Esophagus squamous epithelium (tissue), 5 donors: ENCODE measurements at regions not wholly inside any gene's neighbourhood (a gene's known extent, or its start where the extent isn't known, plus 50 kb on each side); places are given as distances from the start of the nearest gene placed in this dataset.
"Not testable (repeated sequence)": the region's sequence is repeated elsewhere in the genome, so short reads cannot be mapped to it uniquely, and the experiment has no call there.

Experiments
- DNase-seq: peaks from one replicate; lab custom pipeline; 2025; lab: John Stamatoyannopoulos, UW
- H3K27ac ChIP-seq, 4 donors: fragments of 200-600 bp; sonication (generic); one replicate each; pipeline ENCODE4 v1.5.1; 2016 to 2019; ENCODE audit warnings: mild to moderate bottlenecking in 1 of 4
- H3K27me3 ChIP-seq, 4 donors: fragments of 200-600 bp; sonication (generic); 1 replicate in 3 of 4; 2 replicates in 1 of 4; pipeline versions ENCODE4 v1.5.1 to v1.6.0; 2017 to 2021; ENCODE audit warnings: antibody characterized with exemption in 1 of 4
- H3K36me3 ChIP-seq, 3 donors: fragments of 200-600 bp; sonication (generic); one replicate each; pipeline ENCODE4 v1.5.1; 2016 to 2019
- H3K4me1 ChIP-seq, 3 donors: fragments of 200-600 bp; sonication (generic); one replicate each; pipeline ENCODE4 v1.5.1; 2017 to 2019
- H3K4me3 ChIP-seq, 4 donors: fragments of 200-600 bp; sonication (generic); 1 replicate in 3 of 4; 2 replicates in 1 of 4; pipeline ENCODE4 v1.5.1; 2016 to 2019; ENCODE audit warnings: mild to moderate bottlenecking in 2 of 4, moderate library complexity in 1 of 4
- H3K9me3 ChIP-seq, 3 donors: fragments of 200-600 bp; sonication (generic); one replicate each; pipeline ENCODE4 v1.5.1; 2016 to 2019
- WGBS, 2 donors: methylation state at CpG; one replicate each; pipeline ENCODE4 v1.1.5; 2018; 5-methylcytosine and 5-hydroxymethylcytosine counted together
- intact Hi-C: fragments of 100-400 bp; cut with DNase I; formaldehyde crosslinking; loops from one replicate; pipeline ENCODE4 v1.15.0; 2022
- donor health status: DM: yes; HTN: yes; CAD: no.

GRCh38 chr1:121036792-121037191 is 147.2 kb downstream of the PPIAL4A start:
- not testable (repeated sequence) for DNase-seq, H3K27ac ChIP-seq
- WGBS, 2 donors: no CpG with 5 or more reads among the region's 4 CpGs

DNA sequence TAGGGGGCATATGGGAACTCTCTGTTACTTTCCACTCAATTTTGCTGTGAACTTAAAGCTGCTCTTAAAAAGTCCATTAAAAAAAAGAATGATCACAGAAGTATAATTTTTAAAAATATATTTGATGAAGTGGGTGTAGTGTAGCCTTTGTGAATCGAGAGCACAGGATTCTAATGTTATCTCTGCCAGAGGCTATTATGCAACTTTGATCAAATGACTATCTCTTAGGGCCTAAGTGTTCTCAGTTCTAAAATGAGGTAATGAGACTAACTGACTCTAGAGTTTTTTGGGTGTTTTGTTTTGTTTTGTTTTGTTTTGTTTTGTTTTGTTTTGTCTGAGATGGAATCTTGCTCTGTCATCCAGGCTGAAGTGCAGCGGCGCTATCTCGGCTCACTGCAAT is 143.2 kb downstream of the FAM72B start:
- H3K27me3 ChIP-seq, H3K4me3 ChIP-seq, H3K9me3 ChIP-seq, H3K36me3 ChIP-seq, H3K27ac ChIP-seq, DNase-seq, H3K4me1 ChIP-seq, intact Hi-C loops: not testable (repeated sequence)
- no CpG with 5 or more reads among the region's 4 CpGs for WGBS, 2 donors

More at GRCh38 chr1:121036792-121037191, 147.2 kb downstream of the PPIAL4A start:
- H3K36me3 ChIP-seq, H3K9me3 ChIP-seq, intact Hi-C loops, H3K4me3 ChIP-seq, H3K27me3 ChIP-seq, H3K4me1 ChIP-seq: not testable (repeated sequence)

DNA sequence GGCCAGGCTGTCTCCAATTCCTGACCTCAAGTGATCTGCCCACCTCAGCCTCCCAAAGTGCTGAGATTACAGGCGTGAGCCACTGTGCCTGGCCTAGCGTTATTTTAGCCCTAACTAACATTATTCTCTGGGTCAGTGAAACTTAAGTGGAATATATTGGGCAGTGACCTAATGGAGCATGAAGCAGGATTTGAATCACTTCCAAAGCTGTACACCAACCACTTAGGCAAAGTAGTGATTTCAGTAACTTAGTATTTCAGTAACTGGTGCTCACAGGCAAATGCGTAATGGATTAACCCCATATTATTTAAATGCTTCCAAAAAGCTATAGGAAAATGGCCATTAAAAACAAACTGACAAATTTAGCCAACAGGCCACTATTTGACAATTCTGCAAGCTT is 142.6 kb downstream of the FAM72B start:
- DNase-seq, H3K36me3 ChIP-seq, H3K27me3 ChIP-seq, H3K4me1 ChIP-seq, H3K27ac ChIP-seq, H3K4me3 ChIP-seq, intact Hi-C loops, H3K9me3 ChIP-seq: not testable (repeated sequence)
- WGBS, 2 donors: 89 to 100% methylated on average over 1 of the region's 3 CpGs

GRCh38 chr1:121042882-121043281 is 141.3 kb downstream of the FAM72B start:
- H3K4me3 ChIP-seq, H3K4me1 ChIP-seq, DNase-seq, H3K9me3 ChIP-seq, H3K36me3 ChIP-seq, H3K27me3 ChIP-seq, intact Hi-C loops, H3K27ac ChIP-seq: not testable (repeated sequence)
- 86 to 100% methylated on average over 1 to 2 of the region's 2 CpGs for WGBS, 2 donors

DNA sequence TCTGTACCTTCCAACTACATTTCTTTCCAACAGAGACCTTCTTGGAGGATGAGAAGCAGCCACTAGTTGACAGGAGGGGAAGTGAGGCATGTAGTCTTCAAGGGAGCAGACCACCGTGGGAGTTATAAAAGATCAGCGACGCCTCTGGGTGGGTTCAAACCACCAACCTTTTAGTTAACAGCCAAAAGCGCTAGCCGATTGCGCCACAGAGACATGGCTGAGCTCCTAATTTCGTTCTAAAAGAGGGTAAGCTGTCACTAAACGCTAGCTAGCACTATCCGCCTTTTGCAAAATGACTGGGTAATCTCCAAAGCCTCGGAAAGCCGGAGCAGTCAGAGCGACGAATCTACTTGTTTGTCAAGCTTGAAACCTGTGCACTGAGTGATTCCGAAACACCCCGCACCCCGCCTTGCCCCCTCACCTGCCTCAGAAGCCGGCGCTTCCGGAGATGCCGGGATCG is 135.8 kb downstream of the FAM72B start:
- H3K27ac ChIP-seq: not testable (repeated sequence)

DNA sequence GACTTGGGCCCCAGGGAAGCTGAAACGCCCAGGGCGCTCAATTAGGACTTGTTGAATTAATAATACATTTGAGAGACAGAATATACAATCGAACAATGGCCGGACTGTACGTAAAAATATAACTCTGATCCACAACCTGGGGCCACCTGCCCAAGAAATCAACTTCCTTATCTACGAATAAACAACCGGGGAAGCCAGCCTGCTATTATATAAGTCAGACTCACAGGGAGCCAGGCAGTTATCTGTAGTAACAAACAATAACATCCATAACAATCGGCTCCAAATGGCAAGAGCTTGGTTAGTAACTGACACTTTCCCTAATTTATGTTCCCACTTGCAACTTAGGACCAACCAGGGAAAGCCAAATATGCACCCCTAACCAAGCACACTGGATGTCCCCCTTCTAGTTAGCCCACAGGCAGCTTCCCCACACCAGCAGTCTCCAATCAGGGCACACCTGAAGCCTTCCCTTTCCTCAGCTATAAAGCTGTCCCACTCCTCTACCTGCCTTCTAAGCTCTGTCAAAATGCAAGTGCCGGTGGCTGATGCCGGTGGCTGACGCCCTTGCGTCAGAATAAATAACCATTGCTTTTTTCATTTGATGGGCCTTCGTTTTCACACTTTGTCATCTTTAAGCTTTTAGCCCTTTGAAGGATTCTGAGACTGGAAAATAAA is 135.2 kb downstream of the FAM72B start:
- H3K4me1 ChIP-seq, H3K36me3 ChIP-seq, H3K9me3 ChIP-seq, H3K27ac ChIP-seq, DNase-seq, intact Hi-C loops, H3K4me3 ChIP-seq: not testable (repeated sequence)
- WGBS, 2 donors: 24 to 78% methylated on average over 4 to 5 of the region's 13 CpGs
- peaks cover 0 to 26% (median 0%) of the 10 kb centered on the region in 4 donors for H3K27me3 ChIP-seq

More for the DNA sequence above, 135.8 kb downstream of the FAM72B start:
- DNase-seq, H3K9me3 ChIP-seq, H3K4me1 ChIP-seq, intact Hi-C loops, H3K36me3 ChIP-seq, H3K4me3 ChIP-seq: not testable (repeated sequence)
- peaks cover 0 to 26% (median 0%) of the 10 kb centered on the region in 4 donors for H3K27me3 ChIP-seq
- no CpG with 5 or more reads among the region's 21 CpGs for WGBS, 2 donors

DNA sequence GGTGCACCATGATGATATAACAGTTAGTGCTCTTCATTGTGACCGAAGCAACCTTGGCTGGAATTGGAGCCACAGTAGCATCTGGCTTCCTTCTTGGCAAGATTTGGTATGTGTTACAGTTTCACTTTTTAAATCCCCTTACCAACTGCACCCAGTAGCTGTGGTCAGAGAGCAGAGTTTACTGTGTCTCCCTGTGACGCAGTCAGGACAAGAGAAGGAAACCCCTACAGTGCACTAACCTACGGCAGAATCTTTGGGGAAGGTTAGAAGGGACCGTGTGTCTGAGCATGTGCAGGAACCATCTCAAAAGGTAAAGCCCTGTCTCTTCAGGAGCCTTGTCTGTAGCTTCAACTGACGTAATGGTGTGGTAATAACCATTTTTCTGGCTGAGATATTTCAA is 134.0 kb downstream of the FAM72B start:
- intact Hi-C loops, H3K27ac ChIP-seq: not testable (repeated sequence)

DNA sequence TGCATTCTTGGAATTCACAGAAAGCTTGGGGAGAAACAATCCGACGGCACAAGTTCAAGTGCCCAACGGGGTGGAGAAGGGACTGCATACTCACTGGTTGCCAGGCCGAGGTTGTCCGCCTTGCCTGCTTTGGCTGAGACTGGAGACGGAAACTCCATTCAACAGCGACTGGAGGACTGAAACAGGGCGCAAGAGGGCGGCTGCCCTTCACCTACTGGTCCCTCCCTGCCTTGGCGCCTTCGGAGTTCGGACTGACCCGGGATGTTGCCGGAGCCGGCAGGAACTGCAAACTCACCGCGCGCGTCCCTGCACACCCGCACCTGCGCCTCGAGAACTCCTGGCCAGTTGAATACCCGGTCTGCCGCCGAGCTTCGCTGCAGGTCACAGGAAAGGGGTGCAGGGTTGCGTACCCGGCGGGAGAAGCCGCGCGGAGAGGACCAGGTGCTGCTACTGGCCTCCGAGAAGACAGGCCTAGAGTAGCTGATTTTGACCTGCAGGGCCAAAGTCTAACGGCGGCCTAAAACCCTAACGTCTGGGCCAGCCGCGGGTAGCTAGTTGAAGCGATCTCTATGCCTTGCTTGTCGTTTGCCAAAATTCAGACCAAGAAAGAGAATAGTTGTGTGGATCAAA is 132.9 kb downstream of the FAM72B start:
- H3K36me3 ChIP-seq, H3K4me3 ChIP-seq, DNase-seq, H3K27ac ChIP-seq, H3K9me3 ChIP-seq, intact Hi-C loops, H3K4me1 ChIP-seq: not testable (repeated sequence)
- WGBS, 2 donors: 9 to 32% methylated on average over 5 of the region's 40 CpGs
- peaks cover 0 to 26% (median 0%) of the 10 kb centered on the region in 4 donors for H3K27me3 ChIP-seq

More for the DNA sequence above, 134.0 kb downstream of the FAM72B start:
- not testable (repeated sequence) for H3K36me3 ChIP-seq, H3K4me1 ChIP-seq, H3K4me3 ChIP-seq, H3K9me3 ChIP-seq, DNase-seq
- peaks cover 0 to 26% (median 0%) of the 10 kb centered on the region in 4 donors for H3K27me3 ChIP-seq
- WGBS, 2 donors: 45 to 53% methylated on average over 2 to 4 of the region's 5 CpGs

- H3K36me3 ChIP-seq, DNase-seq, H3K27ac ChIP-seq, H3K4me3 ChIP-seq, H3K4me1 ChIP-seq, intact Hi-C loops, H3K9me3 ChIP-seq: not testable (repeated sequence)
- 11 to 15% methylated on average over 4 to 14 of the region's 34 CpGs for WGBS, 2 donors
- H3K27me3 ChIP-seq: peaks cover 0 to 26% (median 0%) of the 10 kb centered on the region in 4 donors
Observed at GRCh38 chr1:121052081-121052660, 132.0 kb downstream of the FAM72B start.

GRCh38 chr1:121054928-121055327 is 129.2 kb downstream of the FAM72B start:
- intact Hi-C loops, H3K27ac ChIP-seq, H3K4me1 ChIP-seq, H3K36me3 ChIP-seq, H3K9me3 ChIP-seq, DNase-seq, H3K4me3 ChIP-seq: not testable (repeated sequence)
- WGBS, 2 donors: no CpG with 5 or more reads among the region's 1 CpG
- peaks cover 0 to 23% (median 0%) of the 10 kb centered on the region in 4 donors for H3K27me3 ChIP-seq

GRCh38 chr1:121066925-121067324 is 117.2 kb downstream of the FAM72B start:
- intact Hi-C loops, H3K36me3 ChIP-seq, H3K27me3 ChIP-seq, H3K9me3 ChIP-seq, H3K4me1 ChIP-seq, H3K4me3 ChIP-seq, DNase-seq, H3K27ac ChIP-seq: not testable (repeated sequence)
- WGBS, 2 donors: 0% methylated on average over 1 of the region's 1 CpG; no CpG with 5 or more reads in 1 of the 2 donors

GRCh38 chr1:121068738-121069499 is 115.2 kb downstream of the FAM72B start:
- H3K36me3 ChIP-seq, intact Hi-C loops, H3K9me3 ChIP-seq, H3K4me1 ChIP-seq, DNase-seq, H3K27ac ChIP-seq, H3K27me3 ChIP-seq, H3K4me3 ChIP-seq: not testable (repeated sequence)
- no CpG with 5 or more reads among the region's 1 CpG for WGBS, 2 donors
